ENCODE measurements at regions not wholly inside any gene's neighbourhood (a gene's known extent, or its start where the extent isn't known, plus 50 kb on each side); places are given as distances from the start of the nearest gene placed in this dataset.

GRCh38 chr4:120611092-120611491, 311.4 kb downstream of the PRDM5 start:
- TF ChIP-seq CTCF (conservative IDR thresholded peaks at IDR 0.05): no peak
- no peak for TF ChIP-seq EZH2 (IDR thresholded peaks at IDR 0.05; ENCODE audit: low read depth)
